Liver (tissue), 8 donors: ENCODE measurements at regions not wholly inside any gene's neighbourhood (a gene's known extent, or its start where the extent isn't known, plus 50 kb on each side); places are given as distances from the start of the nearest gene placed in this dataset.

Experiments
- DNase-seq: peaks from one replicate; pipeline ENCODE4 v3.0.0-alpha.2; 2017; ENCODE audit warnings: low spot score
- H3K27ac ChIP-seq, 2 donors: one replicate each; pipeline ENCODE4 v1.7.0; 2013; ENCODE audit warnings: inconsistent platforms in 2 of 2, low read length in 2 of 2, control low read depth in 1 of 2, low read depth in 1 of 2, mild to moderate bottlenecking in 1 of 2
- H3K27me3 ChIP-seq, 4 donors: one replicate each; pipeline versions ENCODE4 v1.6.1 to v1.7.0; 2013; ENCODE audit warnings: low read length in 3 of 4, inconsistent platforms in 1 of 4, mild to moderate bottlenecking in 1 of 4, moderate library complexity in 1 of 4; ENCODE audit not compliant: control insufficient read depth in 4 of 4, insufficient read depth in 4 of 4
- H3K36me3 ChIP-seq, 4 donors: one replicate each; pipeline versions ENCODE4 v1.6.1 to v1.7.0; 2013; ENCODE audit warnings: low read length in 3 of 4, mild to moderate bottlenecking in 3 of 4, low read depth in 1 of 4, moderate library complexity in 1 of 4; ENCODE audit not compliant: control insufficient read depth in 4 of 4, insufficient read depth in 3 of 4
- H3K4me1 ChIP-seq, 4 donors: one replicate each; pipeline versions ENCODE4 v1.6.1 to v1.7.0; 2013; ENCODE audit warnings: low read length in 3 of 4, mild to moderate bottlenecking in 3 of 4, moderate library complexity in 1 of 4; ENCODE audit not compliant: control insufficient read depth in 4 of 4, insufficient read depth in 4 of 4
- H3K4me3 ChIP-seq, 3 donors: one replicate each; pipeline versions ENCODE4 v1.6.1 to v1.7.0; 2013; ENCODE audit warnings: low read length in 3 of 3, control low read depth in 1 of 3, low read depth in 1 of 3, mild to moderate bottlenecking in 1 of 3
- H3K9ac ChIP-seq, 2 donors: one replicate each; pipeline ENCODE4 v1.7.0; 2013; ENCODE audit warnings: low read length in 2 of 2, mild to moderate bottlenecking in 2 of 2, moderate library complexity in 2 of 2, control low read depth in 1 of 2, low read depth in 1 of 2
- H3K9me3 ChIP-seq, 4 donors: one replicate each; pipeline versions ENCODE4 v1.6.1 to v1.7.0; 2013; ENCODE audit warnings: low read length in 3 of 4; ENCODE audit not compliant: control insufficient read depth in 4 of 4
- FOXA1 ChIP-seq: IDR thresholded peaks from 2 replicates; pipeline ENCODE4 v1.6.1; 2016; ENCODE audit warnings: antibody characterized with exemption
- FOXA2 ChIP-seq: IDR thresholded peaks from 2 replicates; pipeline ENCODE4 v1.6.1; 2016; ENCODE audit warnings: antibody characterized with exemption
- GABPA ChIP-seq, 2 donors: IDR thresholded peaks in 1 of 2; conservative IDR thresholded peaks in 1 of 2; 2 replicates each; pipeline ENCODE4 v1.6.1; 2016; ENCODE audit warnings: antibody characterized with exemption in 2 of 2, mild to moderate bottlenecking in 1 of 2, moderate library complexity in 1 of 2
- HNF4A ChIP-seq, 2 donors: conservative IDR thresholded peaks; 2 replicates each; pipeline ENCODE4 v1.6.1; 2016; ENCODE audit warnings: antibody characterized with exemption in 2 of 2, mild to moderate bottlenecking in 2 of 2
- HNF4G ChIP-seq: IDR thresholded peaks from 2 replicates; pipeline ENCODE4 v1.6.1; 2016; ENCODE audit warnings: antibody characterized with exemption
- JUND ChIP-seq, 2 donors: IDR thresholded peaks; 2 replicates each; pipeline ENCODE4 v1.6.1; 2016; ENCODE audit warnings: antibody characterized with exemption in 2 of 2
- NR2F2 ChIP-seq: IDR thresholded peaks from 2 replicates; pipeline ENCODE4 v1.6.1; 2016; ENCODE audit warnings: antibody characterized with exemption
- SP1 ChIP-seq: IDR thresholded peaks from 2 replicates; pipeline ENCODE4 v1.6.1; 2018; ENCODE audit warnings: antibody characterized with exemption, mild to moderate bottlenecking
- TAF1 ChIP-seq: conservative IDR thresholded peaks from 2 replicates; pipeline ENCODE4 v1.6.1; 2016; ENCODE audit warnings: antibody characterized with exemption, mild to moderate bottlenecking
- YY1 ChIP-seq: IDR thresholded peaks from 2 replicates; pipeline ENCODE4 v1.6.1; 2016; ENCODE audit warnings: antibody characterized with exemption, mild to moderate bottlenecking
- WGBS: extraction: QIAGEN DNeasy Blood & Tissue Kit; methylation state at CpG from one replicate; pipeline ENCODE4 v1.1.7; 2013; 5-methylcytosine and 5-hydroxymethylcytosine counted together
- TF ChIP-seq, protein P1 (sequence below): IDR thresholded peaks from 2 replicates; pipeline ENCODE4 v1.6.1; 2016; ENCODE audit warnings: antibody characterized with exemption
- TF ChIP-seq, protein P2 (sequence below): fragments of 150-350 bp; IDR thresholded peaks from 2 replicates; pipeline ENCODE4 v1.5.1; 2017; ENCODE audit warnings: improper control_type of control experiment, low read depth, low read length; ENCODE audit not compliant: missing input control
- donor health status: healthy.
- donor health status: healthy.
- donor health status: healthy.
- donor health status: healthy.
- donor health status: healthy.

DNA sequence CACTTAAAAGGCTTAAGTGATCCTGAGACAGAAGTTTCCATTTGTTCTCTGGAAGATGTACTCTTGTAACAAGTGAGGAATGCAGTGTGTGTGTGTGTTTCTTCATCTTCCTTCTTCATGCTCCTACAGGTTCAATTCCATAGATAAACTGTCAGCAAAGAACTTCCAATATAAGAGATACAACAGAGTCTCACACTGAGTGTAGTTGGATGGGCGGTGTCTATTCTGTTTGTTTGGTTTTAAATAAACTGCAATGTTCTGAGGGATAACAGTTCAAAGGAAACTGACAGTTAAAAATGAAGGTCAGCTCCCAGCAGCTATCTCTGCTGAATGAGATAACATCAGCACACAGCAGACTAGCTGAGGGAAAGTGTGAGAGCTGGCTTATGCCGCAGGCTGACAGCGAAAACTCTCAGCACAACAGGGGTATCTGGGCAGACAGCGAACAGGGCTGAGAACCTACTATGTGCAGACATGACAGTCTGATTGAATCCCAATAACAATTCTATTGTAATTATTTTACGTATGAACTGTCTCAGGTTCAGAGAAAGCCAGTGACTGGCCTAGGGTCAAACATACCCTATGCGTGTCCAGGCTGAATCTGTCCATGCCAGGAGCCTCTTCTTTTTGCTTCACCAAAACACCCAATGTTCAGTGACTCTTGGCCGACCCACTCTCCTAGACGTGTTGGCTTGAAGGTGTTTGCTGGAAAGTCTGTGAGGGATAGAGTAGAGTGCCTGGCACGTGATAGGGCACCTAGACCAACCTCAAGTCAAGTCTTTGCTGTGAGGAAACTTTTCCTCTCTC is 201.9 kb upstream of the TRIB2 start:
- DNase-seq, result no peak
- Histone ChIP-seq H3K27me3 (no peaks in the 10 kb centered on the region), H3K4me3 (no peak overlapping the region), H3K9me3 (no peaks in the 10 kb centered on the region), H3K36me3 (no peaks in the 10 kb centered on the region), H3K4me1 (no peaks in the 10 kb centered on the region), H3K9ac (no peak overlapping the region), H3K27ac (no peak overlapping the region)
- no peak for TF ChIP-seq TAF1
- TF ChIP-seq HNF4G, result no peak
- TF ChIP-seq FOXA2, result no peak
- TF ChIP-seq, protein P1, sequence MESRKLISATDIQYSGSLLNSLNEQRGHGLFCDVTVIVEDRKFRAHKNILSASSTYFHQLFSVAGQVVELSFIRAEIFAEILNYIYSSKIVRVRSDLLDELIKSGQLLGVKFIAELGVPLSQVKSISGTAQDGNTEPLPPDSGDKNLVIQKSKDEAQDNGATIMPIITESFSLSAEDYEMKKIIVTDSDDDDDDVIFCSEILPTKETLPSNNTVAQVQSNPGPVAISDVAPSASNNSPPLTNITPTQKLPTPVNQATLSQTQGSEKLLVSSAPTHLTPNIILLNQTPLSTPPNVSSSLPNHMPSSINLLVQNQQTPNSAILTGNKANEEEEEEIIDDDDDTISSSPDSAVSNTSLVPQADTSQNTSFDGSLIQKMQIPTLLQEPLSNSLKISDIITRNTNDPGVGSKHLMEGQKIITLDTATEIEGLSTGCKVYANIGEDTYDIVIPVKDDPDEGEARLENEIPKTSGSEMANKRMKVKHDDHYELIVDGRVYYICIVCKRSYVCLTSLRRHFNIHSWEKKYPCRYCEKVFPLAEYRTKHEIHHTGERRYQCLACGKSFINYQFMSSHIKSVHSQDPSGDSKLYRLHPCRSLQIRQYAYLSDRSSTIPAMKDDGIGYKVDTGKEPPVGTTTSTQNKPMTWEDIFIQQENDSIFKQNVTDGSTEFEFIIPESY, result no peak
- no peak for TF ChIP-seq FOXA1
- TF ChIP-seq JUND (IDR thresholded peaks at IDR 0.05), result no peak
- TF ChIP-seq YY1, result no peak
- TF ChIP-seq, protein P2, sequence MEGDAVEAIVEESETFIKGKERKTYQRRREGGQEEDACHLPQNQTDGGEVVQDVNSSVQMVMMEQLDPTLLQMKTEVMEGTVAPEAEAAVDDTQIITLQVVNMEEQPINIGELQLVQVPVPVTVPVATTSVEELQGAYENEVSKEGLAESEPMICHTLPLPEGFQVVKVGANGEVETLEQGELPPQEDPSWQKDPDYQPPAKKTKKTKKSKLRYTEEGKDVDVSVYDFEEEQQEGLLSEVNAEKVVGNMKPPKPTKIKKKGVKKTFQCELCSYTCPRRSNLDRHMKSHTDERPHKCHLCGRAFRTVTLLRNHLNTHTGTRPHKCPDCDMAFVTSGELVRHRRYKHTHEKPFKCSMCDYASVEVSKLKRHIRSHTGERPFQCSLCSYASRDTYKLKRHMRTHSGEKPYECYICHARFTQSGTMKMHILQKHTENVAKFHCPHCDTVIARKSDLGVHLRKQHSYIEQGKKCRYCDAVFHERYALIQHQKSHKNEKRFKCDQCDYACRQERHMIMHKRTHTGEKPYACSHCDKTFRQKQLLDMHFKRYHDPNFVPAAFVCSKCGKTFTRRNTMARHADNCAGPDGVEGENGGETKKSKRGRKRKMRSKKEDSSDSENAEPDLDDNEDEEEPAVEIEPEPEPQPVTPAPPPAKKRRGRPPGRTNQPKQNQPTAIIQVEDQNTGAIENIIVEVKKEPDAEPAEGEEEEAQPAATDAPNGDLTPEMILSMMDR, result no peak
- TF ChIP-seq NR2F2, result no peak
- no peak for TF ChIP-seq GABPA (IDR thresholded peaks at IDR 0.05 in 1 of 2, conservative IDR thresholded peaks at IDR 0.05 in 1 of 2)
- 72% methylated on average over 9 of the region's 9 CpGs for WGBS

DNA sequence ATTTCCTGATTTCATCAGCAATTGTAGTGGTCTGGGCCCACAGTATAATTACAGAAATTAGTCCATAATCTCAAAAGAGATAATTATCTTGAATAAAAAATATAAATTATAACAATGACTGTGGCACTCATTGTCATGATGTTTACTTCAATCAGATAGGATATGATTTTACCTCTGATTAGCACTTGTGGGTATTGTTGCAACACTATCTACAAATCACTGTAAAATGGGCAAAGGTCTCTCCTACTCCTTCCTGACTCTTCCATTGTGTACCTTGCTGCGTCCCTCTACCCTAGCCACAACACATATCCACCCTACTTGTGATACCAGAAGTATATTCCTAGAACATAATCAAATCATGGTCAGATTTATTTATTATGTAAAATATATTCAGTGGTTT is 200.9 kb upstream of the TRIB2 start:
- no peak for DNase-seq
- no peak overlapping the region for H3K9ac ChIP-seq
- no peak overlapping the region for H3K27ac ChIP-seq
- H3K4me1 ChIP-seq, result no peaks in the 10 kb centered on the region
- 45% methylated on average over 1 of the region's 1 CpG for WGBS
- H3K27me3 ChIP-seq, result no peaks in the 10 kb centered on the region
- TF ChIP-seq NR2F2 (no peak), SP1 (no peak), HNF4A (conservative IDR thresholded peaks at IDR 0.05) (peak; percentile 24 to 29)
- TF ChIP-seq, protein P2, result no peak
- no peaks in the 10 kb centered on the region for H3K9me3 ChIP-seq
- no peak overlapping the region for H3K4me3 ChIP-seq
- no peaks in the 10 kb centered on the region for H3K36me3 ChIP-seq
